ENCODE measurements at regions not wholly inside any gene's neighbourhood (a gene's known extent, or its start where the extent isn't known, plus 50 kb on each side); places are given as distances from the start of the nearest gene placed in this dataset.
"Not testable (repeated sequence)": the region's sequence is repeated elsewhere in the genome, so short reads cannot be mapped to it uniquely, and the experiment has no call there.

GRCh38 chr12:131314524-131315090 lies 360.9 kb downstream of the ADGRD1 start:
- no peak overlapping the region for H3K4me3 Mint-ChIP-seq
- TF ChIP-seq, protein P1, sequence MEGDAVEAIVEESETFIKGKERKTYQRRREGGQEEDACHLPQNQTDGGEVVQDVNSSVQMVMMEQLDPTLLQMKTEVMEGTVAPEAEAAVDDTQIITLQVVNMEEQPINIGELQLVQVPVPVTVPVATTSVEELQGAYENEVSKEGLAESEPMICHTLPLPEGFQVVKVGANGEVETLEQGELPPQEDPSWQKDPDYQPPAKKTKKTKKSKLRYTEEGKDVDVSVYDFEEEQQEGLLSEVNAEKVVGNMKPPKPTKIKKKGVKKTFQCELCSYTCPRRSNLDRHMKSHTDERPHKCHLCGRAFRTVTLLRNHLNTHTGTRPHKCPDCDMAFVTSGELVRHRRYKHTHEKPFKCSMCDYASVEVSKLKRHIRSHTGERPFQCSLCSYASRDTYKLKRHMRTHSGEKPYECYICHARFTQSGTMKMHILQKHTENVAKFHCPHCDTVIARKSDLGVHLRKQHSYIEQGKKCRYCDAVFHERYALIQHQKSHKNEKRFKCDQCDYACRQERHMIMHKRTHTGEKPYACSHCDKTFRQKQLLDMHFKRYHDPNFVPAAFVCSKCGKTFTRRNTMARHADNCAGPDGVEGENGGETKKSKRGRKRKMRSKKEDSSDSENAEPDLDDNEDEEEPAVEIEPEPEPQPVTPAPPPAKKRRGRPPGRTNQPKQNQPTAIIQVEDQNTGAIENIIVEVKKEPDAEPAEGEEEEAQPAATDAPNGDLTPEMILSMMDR (IDR thresholded peaks at IDR 0.05), result no peak
- H3K27ac Mint-ChIP-seq, result no peak overlapping the region
- no peaks in the 10 kb centered on the region for H3K4me1 Mint-ChIP-seq (ENCODE audit: low read depth)
- peaks cover 5% of the 10 kb centered on the region; the same call in 1 of the 2 replicates for H3K36me3 Mint-ChIP-seq (ENCODE audit: low read depth)
- no peak for DNase-seq
- no peaks in the 10 kb centered on the region; the same call in none of the 2 replicates for H3K27me3 Mint-ChIP-seq (ENCODE audit: insufficient read depth)
- H3K9me3 Mint-ChIP-seq, result peaks cover 59% of the 10 kb centered on the region

DNA sequence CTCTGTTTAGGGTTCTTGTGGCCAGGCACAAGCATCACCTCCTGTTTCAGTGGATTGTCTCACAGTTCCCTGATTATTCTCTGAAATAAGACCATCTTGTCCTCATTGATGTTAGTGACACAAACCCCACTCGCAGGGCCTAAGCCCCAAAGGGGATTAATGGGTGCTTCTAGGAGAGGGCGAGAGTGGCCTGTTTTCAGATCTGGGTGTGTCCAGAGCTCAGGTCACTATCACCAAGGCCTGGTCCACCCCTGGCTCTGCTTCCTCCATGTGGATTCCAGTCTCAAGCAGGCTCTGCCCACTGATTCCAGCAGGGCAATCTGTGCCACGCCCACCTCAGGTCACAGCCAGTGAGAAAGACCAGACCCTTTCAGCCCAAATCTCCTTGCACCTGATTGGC lies 361.9 kb downstream of the ADGRD1 start:
- TF ChIP-seq, protein P1 (IDR thresholded peaks at IDR 0.05), result no peak
- Mint-ChIP-seq H3K27ac (no peak overlapping the region), H3K27me3 (ENCODE audit: insufficient read depth) (no peaks in the 10 kb centered on the region; the same call in none of the 2 replicates)

GRCh38 chr12:131316388-131316787 lies 362.7 kb downstream of the ADGRD1 start:
- Mint-ChIP-seq H3K27me3 (ENCODE audit: insufficient read depth) (no peaks in the 10 kb centered on the region; the same call in 1 of the 2 replicates), H3K36me3 (ENCODE audit: low read depth) (peaks cover 5% of the 10 kb centered on the region; the same call in 1 of the 2 replicates), H3K4me3 (no peak overlapping the region), H3K9me3 (peaks cover 58% of the 10 kb centered on the region), H3K4me1 (ENCODE audit: low read depth) (no peaks in the 10 kb centered on the region), H3K27ac (no peak overlapping the region)
- no peak for DNase-seq
- TF ChIP-seq, protein P1 (IDR thresholded peaks at IDR 0.05), result no peak

More for the DNA sequence above, 361.9 kb downstream of the ADGRD1 start:
- Mint-ChIP-seq H3K4me3 (no peak overlapping the region), H3K4me1 (ENCODE audit: low read depth) (no peaks in the 10 kb centered on the region), H3K36me3 (ENCODE audit: low read depth) (peaks cover 5% of the 10 kb centered on the region; the same call in 1 of the 2 replicates), H3K9me3 (peaks cover 55% of the 10 kb centered on the region)
- no peak for DNase-seq

DNA sequence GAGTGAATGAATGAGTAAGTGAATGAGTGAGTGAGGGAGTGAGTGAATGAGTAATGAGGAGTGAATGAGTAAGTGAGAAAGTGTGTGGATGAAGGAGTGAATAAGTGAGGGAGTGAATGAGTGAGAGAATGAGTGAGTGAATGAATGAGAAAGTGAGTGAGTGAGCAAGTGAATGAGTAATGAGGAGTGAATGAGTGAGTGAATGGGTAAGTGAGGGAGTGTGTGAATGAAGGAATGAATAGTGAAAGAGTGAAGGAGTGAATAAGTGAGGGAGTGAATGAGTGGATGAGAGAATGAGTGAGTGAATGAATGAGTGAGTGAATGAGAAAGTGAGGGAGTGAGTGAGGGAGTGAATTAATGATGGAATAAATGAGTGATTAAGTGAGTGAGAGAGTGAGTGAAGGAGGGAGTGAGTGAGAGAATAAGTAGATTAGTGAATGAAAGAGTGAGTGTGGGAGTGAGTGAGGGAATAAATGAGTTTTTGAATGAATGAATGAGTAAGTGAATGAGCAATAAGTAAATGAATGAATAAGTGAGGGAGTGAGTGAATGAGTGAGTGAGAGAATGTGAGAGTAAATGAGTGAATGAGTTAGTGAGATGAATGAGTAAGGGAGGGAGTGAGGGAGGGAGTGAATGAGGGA lies 364.5 kb downstream of the ADGRD1 start:
- peaks cover 57% of the 10 kb centered on the region for H3K9me3 Mint-ChIP-seq
- no peaks in the 10 kb centered on the region for H3K4me1 Mint-ChIP-seq (ENCODE audit: low read depth)
- no peaks in the 10 kb centered on the region; the same call in 1 of the 2 replicates for H3K27me3 Mint-ChIP-seq (ENCODE audit: insufficient read depth)
- no peak overlapping the region for H3K27ac Mint-ChIP-seq
- H3K36me3 Mint-ChIP-seq (ENCODE audit: low read depth), result peaks cover 5% of the 10 kb centered on the region; the same call in 1 of the 2 replicates
- TF ChIP-seq, protein P1 (IDR thresholded peaks at IDR 0.05), result no peak
- H3K4me3 Mint-ChIP-seq, result no peak overlapping the region
- DNase-seq, result no peak

DNA sequence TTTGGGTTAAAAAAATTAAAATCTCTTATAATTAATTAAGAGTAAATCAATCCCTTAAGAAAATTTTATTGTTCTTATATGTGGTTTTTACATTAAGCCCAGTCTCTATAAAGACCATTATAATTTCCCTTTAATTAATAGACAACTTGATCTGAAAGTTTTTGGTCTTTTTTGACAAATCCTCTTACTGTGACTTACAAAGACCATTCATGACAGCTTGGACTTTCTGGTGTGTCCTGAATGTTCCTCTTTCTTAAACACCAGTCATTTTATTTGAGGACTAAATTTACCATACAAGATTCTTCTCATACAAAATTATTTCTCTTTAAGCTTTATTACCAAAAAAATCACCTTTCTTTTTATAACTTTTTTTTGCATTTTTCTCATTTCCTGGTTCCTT lies 368.3 kb downstream of the ADGRD1 start:
- Mint-ChIP-seq H3K4me1 (ENCODE audit: low read depth) (no peaks in the 10 kb centered on the region), H3K27me3 (ENCODE audit: insufficient read depth) (no peaks in the 10 kb centered on the region; the same call in 1 of the 2 replicates), H3K4me3 (no peak overlapping the region), H3K36me3 (ENCODE audit: low read depth) (peaks cover 6% of the 10 kb centered on the region), H3K27ac (no peak overlapping the region), H3K9me3 (peaks cover 50% of the 10 kb centered on the region)
- DNase-seq, result no peak
- TF ChIP-seq, protein P1 (IDR thresholded peaks at IDR 0.05), result no peak

GRCh38 chr12:131322460-131322859 lies 368.8 kb downstream of the ADGRD1 start:
- not testable (repeated sequence) for H3K4me1 Mint-ChIP-seq (ENCODE audit: low read depth); H3K27ac Mint-ChIP-seq; H3K36me3 Mint-ChIP-seq (ENCODE audit: low read depth); H3K27me3 Mint-ChIP-seq (ENCODE audit: insufficient read depth); H3K4me3 Mint-ChIP-seq; DNase-seq
- H3K9me3 Mint-ChIP-seq, result peaks cover 50% of the 10 kb centered on the region
